HepG2 (cell line): ENCODE measurements at regions not wholly inside any gene's neighbourhood (a gene's known extent, or its start where the extent isn't known, plus 50 kb on each side); places are given as distances from the start of the nearest gene placed in this dataset.

Experiments used
- AHR ChIP-seq: IDR thresholded peaks from 2 replicates; pipeline ENCODE4 v1.6.1; 2018; ENCODE audit warnings: missing genetic modification reagents, missing compliant biosample characterization
- BATF2 ChIP-seq: sonication (generic); formaldehyde crosslinking; IDR thresholded peaks from 2 replicates; pipeline ENCODE4 v1.8.0; 2022; ENCODE audit warnings: mild to moderate bottlenecking, missing genetic modification reagents, moderate library complexity
- FOXP4 ChIP-seq: sonication (generic); formaldehyde crosslinking; IDR thresholded peaks from 2 replicates; pipeline ENCODE4 v1.4.0; 2020; ENCODE audit warnings: missing genetic modification reagents
- IKZF4 ChIP-seq: sonication (generic); formaldehyde crosslinking; IDR thresholded peaks from 2 replicates; pipeline ENCODE4 v1.5.1; 2020; ENCODE audit warnings: borderline replicate concordance, mild to moderate bottlenecking, low read depth, missing genetic modification reagents; ENCODE audit errors: not compliant biosample characterization
- JDP2 ChIP-seq: sonication (generic); formaldehyde crosslinking; IDR thresholded peaks from 2 replicates; pipeline ENCODE4 v1.8.1; 2022; ENCODE audit warnings: missing genetic modification reagents, borderline replicate concordance
- NONO ChIP-seq, 2 experiments: fragments of 450-650 bp in 1 of 2; sonication (generic) in 1 of 2; formaldehyde crosslinking in 1 of 2; IDR thresholded peaks in 1 of 2; conservative IDR thresholded peaks in 1 of 2; 2 replicates each; pipeline versions ENCODE4 v1.6.1 to v1.8.0; 2017 to 2022; ENCODE audit warnings: mild to moderate bottlenecking in 1 of 2, missing genetic modification reagents in 1 of 2, moderate library complexity in 1 of 2
- NPAS2 ChIP-seq: sonication (generic); formaldehyde crosslinking; IDR thresholded peaks from 2 replicates; pipeline ENCODE4 v1.8.0; 2022; ENCODE audit warnings: mild to moderate bottlenecking, missing genetic modification reagents, borderline replicate concordance
- SNAI1 ChIP-seq: sonication (generic); formaldehyde crosslinking; IDR thresholded peaks from 2 replicates; pipeline ENCODE4 v1.5.0; 2020; ENCODE audit warnings: mild to moderate bottlenecking, missing genetic modification reagents, borderline replicate concordance
- TFE3 ChIP-seq: IDR thresholded peaks from 2 replicates; pipeline ENCODE4 v1.6.1; 2016
- YEATS2 ChIP-seq: sonication (generic); formaldehyde crosslinking; IDR thresholded peaks from 2 replicates; pipeline ENCODE4 v1.4.0; 2020; ENCODE audit warnings: missing genetic modification reagents, borderline replicate concordance
- ZFAT ChIP-seq: sonication (generic); formaldehyde crosslinking; conservative IDR thresholded peaks from 2 replicates; pipeline ENCODE4 v1.8.1; 2023; ENCODE audit warnings: missing genetic modification reagents, inconsistent platforms
- ZNF136 ChIP-seq: sonication (generic); formaldehyde crosslinking; IDR thresholded peaks from 2 replicates; pipeline ENCODE4 v1.8.1; 2022; ENCODE audit warnings: low read depth, mild to moderate bottlenecking, moderate library complexity, missing genetic modification reagents
- ZNF337 ChIP-seq: sonication (generic); formaldehyde crosslinking; IDR thresholded peaks from 2 replicates; pipeline ENCODE4 v1.5.1; 2020; ENCODE audit warnings: missing genetic modification reagents, low read depth, mild to moderate bottlenecking, borderline replicate concordance
- ZNF33B ChIP-seq: sonication (generic); formaldehyde crosslinking; IDR thresholded peaks from 2 replicates; pipeline ENCODE4 v1.5.1; 2020; ENCODE audit warnings: mild to moderate bottlenecking, missing genetic modification reagents
- ZNF615 ChIP-seq: sonication (generic); formaldehyde crosslinking; IDR thresholded peaks from 2 replicates; pipeline ENCODE4 v1.5.0; 2020; ENCODE audit warnings: mild to moderate bottlenecking, missing genetic modification reagents, borderline replicate concordance
- ZNF629 ChIP-seq: sonication (generic); formaldehyde crosslinking; conservative IDR thresholded peaks from 2 replicates; pipeline ENCODE4 v1.5.0; 2020; ENCODE audit warnings: missing genetic modification reagents
- ZNF878 ChIP-seq: sonication (generic); formaldehyde crosslinking; IDR thresholded peaks from 2 replicates; pipeline ENCODE4 v1.8.1; 2023; ENCODE audit warnings: mild to moderate bottlenecking, missing genetic modification reagents, moderate library complexity
- TF ChIP-seq, protein P1 (sequence below): sonication (generic); formaldehyde crosslinking; IDR thresholded peaks from 2 replicates; pipeline ENCODE4 v1.8.1; 2023; ENCODE audit warnings: mild to moderate bottlenecking, moderate library complexity, missing genetic modification reagents
- TF ChIP-seq, protein P2 (sequence below): sonication (generic); formaldehyde crosslinking; IDR thresholded peaks from 2 replicates; pipeline ENCODE4 v1.4.0; 2020; ENCODE audit warnings: missing genetic modification reagents
- TF ChIP-seq, protein P3 (sequence below): IDR thresholded peaks from 2 replicates; pipeline ENCODE4 v1.6.1; 2016; ENCODE audit warnings: mild to moderate bottlenecking

GRCh38 chr2:133844214-133844892 is 276.1 kb upstream of the NCKAP5 start (continued):
- TF ChIP-seq ZNF33B (CRISPR knock-in tag), result no peak
- no peak for TF ChIP-seq ZNF615 (CRISPR knock-in tag)
- TF ChIP-seq SNAI1 (CRISPR knock-in tag), result no peak
- no peak for TF ChIP-seq AHR (CRISPR knock-in tag)
- TF ChIP-seq JDP2 (CRISPR knock-in tag), result no peak
- TF ChIP-seq YEATS2 (CRISPR knock-in tag), result no peak
- TF ChIP-seq NPAS2 (CRISPR knock-in tag), result no peak
- TF ChIP-seq, protein P1, sequence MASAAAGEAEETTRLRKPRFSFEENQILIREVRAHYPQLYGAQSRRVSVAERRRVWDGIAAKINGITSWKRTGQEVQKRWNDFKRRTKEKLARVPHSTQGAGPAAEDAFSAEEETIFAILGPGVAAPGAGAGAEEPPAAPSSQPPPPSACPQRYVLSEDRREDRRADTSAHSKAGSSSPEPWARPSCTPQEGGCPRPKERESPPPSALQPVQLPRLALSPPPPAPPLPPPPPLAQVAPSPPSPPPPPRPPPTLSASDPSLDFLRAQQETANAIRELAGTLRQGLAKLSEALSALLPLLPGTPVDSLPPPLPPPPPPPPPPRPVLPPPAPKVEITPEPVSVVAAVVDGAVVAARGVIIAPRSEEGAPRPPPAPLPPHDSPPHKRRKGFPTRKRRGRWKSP (CRISPR knock-in tag), result no peak
- no peak for TF ChIP-seq IKZF4
- TF ChIP-seq ZNF629 (CRISPR knock-in tag), result no peak
- TF ChIP-seq FOXP4, result no peak
- TF ChIP-seq ZNF878 (CRISPR knock-in tag), result no peak
- TF ChIP-seq BATF2 (CRISPR knock-in tag), result no peak
- TF ChIP-seq, protein P2, sequence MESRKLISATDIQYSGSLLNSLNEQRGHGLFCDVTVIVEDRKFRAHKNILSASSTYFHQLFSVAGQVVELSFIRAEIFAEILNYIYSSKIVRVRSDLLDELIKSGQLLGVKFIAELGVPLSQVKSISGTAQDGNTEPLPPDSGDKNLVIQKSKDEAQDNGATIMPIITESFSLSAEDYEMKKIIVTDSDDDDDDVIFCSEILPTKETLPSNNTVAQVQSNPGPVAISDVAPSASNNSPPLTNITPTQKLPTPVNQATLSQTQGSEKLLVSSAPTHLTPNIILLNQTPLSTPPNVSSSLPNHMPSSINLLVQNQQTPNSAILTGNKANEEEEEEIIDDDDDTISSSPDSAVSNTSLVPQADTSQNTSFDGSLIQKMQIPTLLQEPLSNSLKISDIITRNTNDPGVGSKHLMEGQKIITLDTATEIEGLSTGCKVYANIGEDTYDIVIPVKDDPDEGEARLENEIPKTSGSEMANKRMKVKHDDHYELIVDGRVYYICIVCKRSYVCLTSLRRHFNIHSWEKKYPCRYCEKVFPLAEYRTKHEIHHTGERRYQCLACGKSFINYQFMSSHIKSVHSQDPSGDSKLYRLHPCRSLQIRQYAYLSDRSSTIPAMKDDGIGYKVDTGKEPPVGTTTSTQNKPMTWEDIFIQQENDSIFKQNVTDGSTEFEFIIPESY, result no peak
- TF ChIP-seq ZNF337 (CRISPR knock-in tag), result no peak
- TF ChIP-seq ZNF136 (CRISPR knock-in tag), result no peak
- TF ChIP-seq ZFAT (CRISPR knock-in tag), result no peak
- no peak for TF ChIP-seq TFE3 (CRISPR knock-in tag)
- TF ChIP-seq NONO (IDR thresholded peaks at IDR 0.05), result no peak
- 0 out of 2 replicates have a peak, but pooled peaks have one; percentile 25 for TF ChIP-seq NONO (CRISPR knock-in tag; conservative IDR thresholded peaks at IDR 0.05)
- TF ChIP-seq, protein P3, sequence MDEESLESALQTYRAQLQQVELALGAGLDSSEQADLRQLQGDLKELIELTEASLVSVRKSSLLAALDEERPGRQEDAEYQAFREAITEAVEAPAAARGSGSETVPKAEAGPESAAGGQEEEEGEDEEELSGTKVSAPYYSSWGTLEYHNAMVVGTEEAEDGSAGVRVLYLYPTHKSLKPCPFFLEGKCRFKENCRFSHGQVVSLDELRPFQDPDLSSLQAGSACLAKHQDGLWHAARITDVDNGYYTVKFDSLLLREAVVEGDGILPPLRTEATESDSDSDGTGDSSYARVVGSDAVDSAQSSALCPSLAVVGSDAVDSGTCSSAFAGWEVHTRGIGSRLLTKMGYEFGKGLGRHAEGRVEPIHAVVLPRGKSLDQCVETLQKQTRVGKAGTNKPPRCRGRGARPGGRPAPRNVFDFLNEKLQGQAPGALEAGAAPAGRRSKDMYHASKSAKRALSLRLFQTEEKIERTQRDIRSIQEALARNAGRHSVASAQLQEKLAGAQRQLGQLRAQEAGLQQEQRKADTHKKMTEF (CRISPR knock-in tag), result peak; percentile 23; the same call in 1 of the 2 replicates
